Muscle of leg (tissue), 3 donors: ENCODE measurements at regions not wholly inside any gene's neighbourhood (a gene's known extent, or its start where the extent isn't known, plus 50 kb on each side); places are given as distances from the start of the nearest gene placed in this dataset.
A peak's percentile ranks its signal among the peaks of the same experiment; 100 is the strongest.

Experiments
- DNase-seq: peaks from one replicate; pipeline ENCODE4 v3.0.0; 2013
- H3K27ac ChIP-seq: one replicate; pipeline ENCODE4 v1.5.1; 2013; ENCODE audit warnings: mild to moderate bottlenecking, low read length, control low read depth
- H3K27me3 ChIP-seq: one replicate; pipeline ENCODE4 v1.6.1; 2013; ENCODE audit warnings: low read length; ENCODE audit not compliant: control insufficient read depth, insufficient read depth
- H3K36me3 ChIP-seq: one replicate; pipeline ENCODE4 v1.6.1; 2013; ENCODE audit warnings: low read length; ENCODE audit not compliant: control insufficient read depth, insufficient read depth
- H3K4me1 ChIP-seq: one replicate; pipeline ENCODE4 v1.6.1; 2013; ENCODE audit warnings: low read length; ENCODE audit not compliant: control insufficient read depth, insufficient read depth
- H3K4me3 ChIP-seq: one replicate; pipeline ENCODE4 v1.5.1; 2013; ENCODE audit warnings: low read length, control low read depth
- H3K9me3 ChIP-seq: replicated peaks from 2 replicates; pipeline ENCODE4 v1.6.1; 2013; ENCODE audit warnings: low read depth, low read length; ENCODE audit not compliant: control insufficient read depth
- WGBS: methylation state at CpG from one replicate; pipeline ENCODE4 v1.1.5; 2013; ENCODE audit warnings: missing lambda C conversion rate; ENCODE audit not compliant: insufficient coverage; 5-methylcytosine and 5-hydroxymethylcytosine counted together

DNA sequence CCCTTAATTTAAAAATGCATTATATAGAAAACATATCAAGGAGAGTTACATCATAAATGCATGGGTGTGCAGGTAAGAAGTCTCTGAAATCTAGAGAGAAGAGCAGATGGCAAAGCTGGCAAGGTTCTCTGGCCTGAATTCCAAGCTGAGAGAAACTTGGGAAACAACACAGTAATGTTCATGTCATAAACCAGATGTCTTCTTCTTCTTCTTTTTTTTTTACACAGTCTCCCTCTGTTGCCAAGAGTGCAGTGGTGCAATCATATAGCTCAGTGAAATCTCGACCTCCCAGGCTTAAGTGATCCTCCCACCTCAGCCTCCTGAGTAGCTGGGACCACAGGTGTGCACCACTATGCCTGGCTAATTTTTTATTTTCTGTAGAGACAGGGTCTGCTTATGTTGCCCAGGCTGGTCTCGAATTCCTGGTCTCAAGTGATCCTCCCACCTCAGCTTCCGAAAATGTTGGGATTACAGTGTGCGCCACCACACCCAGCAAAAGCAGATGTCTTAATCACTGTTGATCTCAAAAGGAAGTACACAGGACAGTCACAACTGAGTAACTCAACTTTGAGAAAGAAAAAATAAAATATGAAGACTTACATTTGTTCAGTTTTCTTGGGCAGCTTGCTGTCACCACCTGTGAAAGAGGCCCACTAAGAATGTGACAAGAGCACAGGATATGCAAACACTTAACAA lies 77.3 kb downstream of the DNAAF9 start:
- DNase-seq: peak; percentile 37
- Histone ChIP-seq H3K36me3 (peaks cover 51% of the 10 kb centered on the region), H3K27me3 (no peaks in the 10 kb centered on the region), H3K4me1 (no peaks in the 10 kb centered on the region), H3K9me3 (no peaks in the 10 kb centered on the region), H3K4me3 (no peak overlapping the region), H3K27ac (no peak overlapping the region)
- 77% methylated on average over 2 of the region's 4 CpGs for WGBS

DNA sequence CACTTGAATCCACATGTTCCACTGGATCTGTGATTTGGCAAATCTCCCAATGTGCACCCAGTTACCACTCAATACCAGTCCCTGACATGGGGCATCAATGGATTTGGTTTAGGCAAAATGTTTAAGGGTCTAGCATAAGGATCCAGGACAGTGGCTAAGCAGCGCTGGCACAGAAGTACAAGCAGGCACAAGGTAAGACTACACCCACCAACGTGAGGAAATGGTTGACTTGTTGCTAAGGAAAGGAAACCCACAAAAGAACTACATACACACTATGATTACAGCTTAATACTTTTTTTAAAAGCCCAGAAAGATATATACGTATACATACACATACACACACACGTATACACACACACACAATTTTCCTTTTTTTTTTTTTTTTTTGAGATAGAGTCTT lies 79.0 kb downstream of the DNAAF9 start:
- H3K27ac ChIP-seq: no peak overlapping the region
- H3K4me1 ChIP-seq: no peaks in the 10 kb centered on the region
- peaks cover 64% of the 10 kb centered on the region for H3K36me3 ChIP-seq
- DNase-seq: no peak
- no peak overlapping the region for H3K4me3 ChIP-seq
- no peaks in the 10 kb centered on the region for H3K27me3 ChIP-seq
- WGBS: 93% methylated on average over 2 of the region's 4 CpGs
- no peaks in the 10 kb centered on the region for H3K9me3 ChIP-seq

DNA sequence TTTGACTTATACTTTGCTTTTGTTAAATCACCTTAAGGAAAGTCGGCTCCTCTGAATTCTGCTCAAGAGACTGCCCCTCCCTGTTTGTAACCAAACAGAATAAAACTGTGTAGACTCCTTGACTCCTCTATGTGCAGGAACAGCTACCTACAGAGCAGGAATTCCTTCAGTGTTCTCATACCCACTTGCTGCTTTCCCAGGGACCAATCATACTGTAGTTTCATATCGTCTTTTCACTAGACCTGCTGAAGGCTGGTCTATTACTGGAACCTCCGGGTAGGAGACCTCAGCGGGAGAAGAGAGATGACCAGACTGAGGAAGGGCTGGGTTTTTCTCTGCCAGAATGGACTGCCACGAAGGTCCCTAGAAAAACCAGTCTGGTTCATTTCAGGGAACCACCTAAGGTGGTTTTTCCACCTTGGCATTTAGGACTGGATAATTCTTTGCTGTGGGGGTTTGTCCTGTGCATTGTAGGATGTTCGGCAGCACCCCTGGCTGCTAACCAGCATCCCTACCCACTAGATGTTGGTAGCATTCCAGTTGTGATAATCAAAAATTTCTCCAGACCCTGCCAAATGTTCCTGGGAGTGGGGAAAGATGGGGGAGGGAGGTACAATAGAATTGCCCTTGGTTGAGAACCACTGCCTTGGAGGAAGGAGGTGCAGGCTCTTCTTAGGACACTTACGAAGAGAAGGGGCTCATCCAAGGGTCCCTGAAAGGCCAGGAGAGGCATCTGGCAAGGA lies 80.5 kb downstream of the DNAAF9 start:
- H3K27ac ChIP-seq: no peak overlapping the region

GRCh38 chr20:3325864-3326263 lies 81.6 kb downstream of the DNAAF9 start:
- peaks cover 76% of the 10 kb centered on the region for H3K36me3 ChIP-seq
- H3K9me3 ChIP-seq: no peaks in the 10 kb centered on the region
- no peak overlapping the region for H3K4me3 ChIP-seq
- no peak for DNase-seq
- H3K27me3 ChIP-seq: no peaks in the 10 kb centered on the region
- no CpG with 5 or more reads among the region's 2 CpGs for WGBS
- H3K27ac ChIP-seq: no peak overlapping the region
- no peaks in the 10 kb centered on the region for H3K4me1 ChIP-seq

More for the DNA sequence above, 80.5 kb downstream of the DNAAF9 start:
- Histone ChIP-seq H3K36me3 (peaks cover 73% of the 10 kb centered on the region), H3K4me3 (no peak overlapping the region), H3K9me3 (no peaks in the 10 kb centered on the region), H3K4me1 (no peaks in the 10 kb centered on the region), H3K27me3 (no peaks in the 10 kb centered on the region)
- WGBS: no CpG with 5 or more reads among the region's 7 CpGs
- DNase-seq: no peak

GRCh38 chr20:3323398-3323797 lies 84.1 kb downstream of the DNAAF9 start:
- H3K4me3 ChIP-seq: no peak overlapping the region
- H3K27ac ChIP-seq: no peak overlapping the region
- peaks cover 67% of the 10 kb centered on the region for H3K36me3 ChIP-seq
- WGBS: 84% methylated on average over 5 of the region's 5 CpGs
- DNase-seq: no peak
- H3K9me3 ChIP-seq: no peaks in the 10 kb centered on the region
- no peaks in the 10 kb centered on the region for H3K27me3 ChIP-seq
- no peaks in the 10 kb centered on the region for H3K4me1 ChIP-seq

- Histone ChIP-seq H3K36me3 (peaks cover 61% of the 10 kb centered on the region), H3K9me3 (no peaks in the 10 kb centered on the region), H3K4me1 (no peaks in the 10 kb centered on the region), H3K27ac (no peak overlapping the region), H3K27me3 (no peaks in the 10 kb centered on the region), H3K4me3 (no peak overlapping the region)
- WGBS: no CpG with 5 or more reads among the region's 3 CpGs
- DNase-seq: no peak
Measured at GRCh38 chr20:3318226-3318884, 79.4 kb upstream of the SLC4A11 start.

DNA sequence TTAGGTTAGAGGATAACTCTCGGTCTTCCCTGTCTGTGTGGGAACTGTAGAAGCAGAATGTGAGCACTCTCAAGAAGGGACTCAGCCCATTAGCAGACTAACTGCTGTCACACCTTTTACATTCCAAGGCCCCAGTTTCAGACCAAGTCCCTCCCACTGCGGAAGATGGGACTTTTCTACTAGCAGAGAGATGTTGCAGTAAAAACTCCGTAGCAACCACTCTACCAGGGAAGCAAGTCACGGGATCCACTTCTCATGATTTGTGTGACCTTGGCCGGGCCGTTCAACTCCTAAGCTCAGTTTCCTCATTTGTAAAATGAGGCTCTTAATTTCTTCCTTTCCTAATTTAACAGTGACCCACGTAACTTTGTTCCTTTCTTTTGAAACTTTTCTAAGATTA lies 77.1 kb upstream of the SLC4A11 start:
- Histone ChIP-seq H3K4me1 (no peaks in the 10 kb centered on the region), H3K9me3 (no peaks in the 10 kb centered on the region), H3K36me3 (peaks cover 62% of the 10 kb centered on the region), H3K27ac (no peak overlapping the region), H3K27me3 (no peaks in the 10 kb centered on the region), H3K4me3 (no peak overlapping the region)
- 88% methylated on average over 4 of the region's 7 CpGs for WGBS
- DNase-seq: no peak

DNA sequence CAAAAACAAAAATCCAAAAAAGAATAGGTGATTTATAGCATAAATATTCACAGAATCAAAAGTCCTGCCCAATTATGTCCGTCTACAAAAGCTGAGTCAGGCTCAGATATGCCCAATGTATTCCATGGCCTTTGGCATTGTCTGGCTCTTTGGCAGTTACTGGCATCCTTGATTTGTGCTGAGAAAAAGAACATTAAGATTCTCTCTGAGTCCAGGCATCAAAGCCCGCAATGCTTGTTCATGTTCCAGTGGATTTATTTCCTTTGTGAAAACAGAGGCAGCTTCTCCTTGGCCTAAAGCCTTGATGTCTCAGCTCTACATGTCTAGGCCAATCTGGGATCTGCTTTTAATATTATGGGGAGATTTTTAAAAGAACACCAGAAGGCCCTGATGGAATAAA lies 76.1 kb upstream of the SLC4A11 start:
- Histone ChIP-seq H3K27me3 (no peaks in the 10 kb centered on the region), H3K4me3 (no peak overlapping the region), H3K36me3 (peaks cover 57% of the 10 kb centered on the region), H3K27ac (no peak overlapping the region), H3K4me1 (no peaks in the 10 kb centered on the region), H3K9me3 (no peaks in the 10 kb centered on the region)
- WGBS: no CpG with 5 or more reads among the region's 2 CpGs
- DNase-seq: no peak

- Histone ChIP-seq H3K27ac (no peak overlapping the region), H3K4me1 (no peaks in the 10 kb centered on the region), H3K36me3 (peaks cover 57% of the 10 kb centered on the region), H3K4me3 (no peak overlapping the region), H3K9me3 (no peaks in the 10 kb centered on the region), H3K27me3 (no peaks in the 10 kb centered on the region)
- WGBS: no CpG with 5 or more reads among the region's 1 CpG
- DNase-seq: no peak
Measured at GRCh38 chr20:3314391-3314790, 75.4 kb upstream of the SLC4A11 start.

DNA sequence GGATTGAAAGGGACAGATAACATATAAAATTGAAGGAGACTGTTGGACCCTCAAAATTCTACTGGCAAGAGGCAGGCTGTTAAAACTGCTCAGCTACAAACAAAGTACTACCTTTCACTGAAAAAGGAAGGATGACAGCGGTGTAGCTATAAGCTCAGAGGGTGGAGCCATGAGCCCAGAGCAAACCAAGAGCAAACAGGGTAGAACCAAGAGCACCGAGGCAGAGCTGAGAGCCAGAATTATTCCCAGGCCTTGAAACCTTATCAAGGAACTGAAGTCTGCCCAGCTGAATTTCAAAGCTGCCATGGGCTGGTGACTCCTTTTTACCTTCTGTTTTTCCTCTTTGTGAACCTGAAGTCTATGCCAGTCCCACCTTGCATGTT lies 74.7 kb upstream of the SLC4A11 start:
- no peak overlapping the region for H3K27ac ChIP-seq
- H3K4me3 ChIP-seq: no peak overlapping the region
- H3K4me1 ChIP-seq: no peaks in the 10 kb centered on the region
- 47% methylated on average over 2 of the region's 2 CpGs for WGBS
- no peaks in the 10 kb centered on the region for H3K27me3 ChIP-seq
- peaks cover 59% of the 10 kb centered on the region for H3K36me3 ChIP-seq
- no peak for DNase-seq
- no peaks in the 10 kb centered on the region for H3K9me3 ChIP-seq
